GM23338 (cell line): ENCODE measurements at regions not wholly inside any gene's neighbourhood (a gene's known extent, or its start where the extent isn't known, plus 50 kb on each side); places are given as distances from the start of the nearest gene placed in this dataset.

ENCODE experiments used
- CREB1 ChIP-seq: fragments of 250-450 bp; sonication (Bioruptor Pico); IDR thresholded peaks from 2 replicates; pipeline ENCODE4 v1.5.0; 2020; ENCODE audit warnings: low read depth, mild to moderate bottlenecking, moderate library complexity
- ZNF114 ChIP-seq: fragments of 250-450 bp; sonication (Bioruptor Pico); IDR thresholded peaks from 2 replicates; pipeline ENCODE4 v1.5.0; 2020; ENCODE audit warnings: mild to moderate bottlenecking, moderate library complexity
- TF ChIP-seq, protein P1 (sequence below), 2 experiments: fragments of 200-600 bp in 1 of 2; sonication (generic) in 1 of 2; conservative IDR thresholded peaks; 2 replicates each; pipeline versions ENCODE4 v1.5.1 to v1.6.1; 2016 to 2017; ENCODE audit warnings: antibody characterized with exemption in 2 of 2, low read depth in 2 of 2, mild to moderate bottlenecking in 2 of 2, moderate library complexity in 1 of 2

DNA sequence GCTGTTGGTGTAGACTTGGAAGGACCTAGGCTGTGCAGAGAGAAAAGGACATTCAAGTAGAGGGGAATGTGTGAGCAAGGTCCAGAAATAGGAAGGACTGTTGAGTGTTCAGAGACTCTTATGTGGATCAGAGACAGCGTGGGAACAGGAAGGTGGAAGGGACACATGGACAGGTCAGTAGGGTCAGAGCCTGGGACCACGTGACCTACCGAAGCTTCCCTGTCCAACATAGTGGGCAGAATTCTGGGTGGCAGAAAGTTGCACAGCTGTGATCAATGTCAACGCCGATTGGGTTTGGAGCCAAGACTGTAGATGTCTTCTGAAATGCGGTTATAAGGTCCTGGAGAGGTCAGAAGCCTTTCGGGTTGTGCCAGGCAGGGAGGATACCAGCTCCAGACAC is 195.9 kb upstream of the MKI67 start:
- TF ChIP-seq, protein P1, sequence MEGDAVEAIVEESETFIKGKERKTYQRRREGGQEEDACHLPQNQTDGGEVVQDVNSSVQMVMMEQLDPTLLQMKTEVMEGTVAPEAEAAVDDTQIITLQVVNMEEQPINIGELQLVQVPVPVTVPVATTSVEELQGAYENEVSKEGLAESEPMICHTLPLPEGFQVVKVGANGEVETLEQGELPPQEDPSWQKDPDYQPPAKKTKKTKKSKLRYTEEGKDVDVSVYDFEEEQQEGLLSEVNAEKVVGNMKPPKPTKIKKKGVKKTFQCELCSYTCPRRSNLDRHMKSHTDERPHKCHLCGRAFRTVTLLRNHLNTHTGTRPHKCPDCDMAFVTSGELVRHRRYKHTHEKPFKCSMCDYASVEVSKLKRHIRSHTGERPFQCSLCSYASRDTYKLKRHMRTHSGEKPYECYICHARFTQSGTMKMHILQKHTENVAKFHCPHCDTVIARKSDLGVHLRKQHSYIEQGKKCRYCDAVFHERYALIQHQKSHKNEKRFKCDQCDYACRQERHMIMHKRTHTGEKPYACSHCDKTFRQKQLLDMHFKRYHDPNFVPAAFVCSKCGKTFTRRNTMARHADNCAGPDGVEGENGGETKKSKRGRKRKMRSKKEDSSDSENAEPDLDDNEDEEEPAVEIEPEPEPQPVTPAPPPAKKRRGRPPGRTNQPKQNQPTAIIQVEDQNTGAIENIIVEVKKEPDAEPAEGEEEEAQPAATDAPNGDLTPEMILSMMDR (conservative IDR thresholded peaks at IDR 0.05; ENCODE audit: low read depth in 2 of 2) = no peak
- TF ChIP-seq ZNF114 (no peak), CREB1 (CRISPR knock-in tag) (no peak)
